ENCODE measurements at regions not wholly inside any gene's neighbourhood (a gene's known extent, or its start where the extent isn't known, plus 50 kb on each side); places are given as distances from the start of the nearest gene placed in this dataset.

GRCh38 chrX:140948827-140949226, 53.6 kb upstream of the SPANXB1 start:
- TF ChIP-seq SUZ12 (IDR thresholded peaks at IDR 0.05; ENCODE audit: extremely low read depth, insufficient read depth, insufficient read length): no peak
- no peak for TF ChIP-seq YY1 (IDR thresholded peaks at IDR 0.05; ENCODE audit: insufficient read depth, insufficient read length)

All from NT2/D1 (cell line).